WTC11 (cell line): ENCODE measurements at regions not wholly inside any gene's neighbourhood (a gene's known extent, or its start where the extent isn't known, plus 50 kb on each side); places are given as distances from the start of the nearest gene placed in this dataset.
A peak's percentile ranks its signal among the peaks of the same experiment; 100 is the strongest.

ENCODE experiments used
- ATAC-seq: fragments of 200-7000 bp; cut with Tn5 transposase; 2 replicates; pipeline ENCODE4 v1.10.0; 2021; ENCODE audit warnings: mild to moderate bottlenecking, moderate library complexity
- CTCF ChIA-PET: fragments of 300-600 bp; sonication (Branson Sonifier 250); formaldehyde crosslinking; loops from one replicate; lab custom pipeline; 2021; ENCODE audit warnings: antibody characterized with exemption; lab: Charles Lee
- POLR2A ChIA-PET: fragments of 350-600 bp; sonication (Branson Sonifier 250); formaldehyde crosslinking; loops from one replicate; lab custom pipeline; 2021; ENCODE audit warnings: antibody characterized with exemption; lab: Charles Lee
- DNase-seq: peaks from one replicate; pipeline ENCODE4 v3.0.0; 2021; ENCODE audit warnings: low spot score
- H3K27ac Mint-ChIP-seq: 2 replicates; pipeline ENCODE4 v1.8.0; 2021; ENCODE audit warnings: mixed read lengths
- H3K27me3 Mint-ChIP-seq: 2 replicates; pipeline ENCODE4 v1.8.0; 2021; ENCODE audit warnings: low read depth, mild to moderate bottlenecking, moderate library complexity, mixed read lengths
- H3K36me3 Mint-ChIP-seq: 2 replicates; pipeline ENCODE4 v1.8.0; 2021; ENCODE audit warnings: mixed read lengths
- H3K4me1 Mint-ChIP-seq: 2 replicates; pipeline ENCODE4 v1.8.0; 2022; ENCODE audit warnings: mixed read lengths
- H3K4me3 Mint-ChIP-seq: 2 replicates; pipeline ENCODE4 v1.8.0; 2021; ENCODE audit warnings: mild to moderate bottlenecking, moderate library complexity, mixed read lengths
- H3K9me3 Mint-ChIP-seq: 2 replicates; pipeline ENCODE4 v1.8.0; 2021; ENCODE audit warnings: mixed read lengths
- ATF2 ChIP-seq: sonication (generic); formaldehyde crosslinking; IDR thresholded peaks from 2 replicates; pipeline ENCODE4 v1.8.1; 2022; ENCODE audit warnings: low read depth, missing genetic modification reagents, borderline replicate concordance
- CREB1 ChIP-seq: sonication (generic); formaldehyde crosslinking; IDR thresholded peaks from 2 replicates; pipeline ENCODE4 v1.8.0; 2023; ENCODE audit warnings: mild to moderate bottlenecking, missing genetic modification reagents
- CTCF ChIP-seq: fragments of 200-600 bp; IDR thresholded peaks from 2 replicates; pipeline ENCODE4 v1.8.0; 2022; ENCODE audit warnings: antibody characterized with exemption
- EMX1 ChIP-seq: fragments of 250-450 bp; sonication (Bioruptor Pico); IDR thresholded peaks from 2 replicates; pipeline ENCODE4 v1.8.0; 2021; ENCODE audit warnings: mild to moderate bottlenecking
- ETV6 ChIP-seq: sonication (generic); formaldehyde crosslinking; IDR thresholded peaks from 2 replicates; pipeline ENCODE4 v1.8.1; 2022; ENCODE audit warnings: mild to moderate bottlenecking, missing genetic modification reagents
- IRF2 ChIP-seq: sonication (generic); formaldehyde crosslinking; IDR thresholded peaks from 2 replicates; pipeline ENCODE4 v1.8.0; 2022; ENCODE audit warnings: low read depth, missing genetic modification reagents, borderline replicate concordance
- MAX ChIP-seq: sonication (generic); formaldehyde crosslinking; IDR thresholded peaks from 2 replicates; pipeline ENCODE4 v1.8.0; 2022; ENCODE audit warnings: mild to moderate bottlenecking, missing genetic modification reagents
- NFYB ChIP-seq: sonication (generic); formaldehyde crosslinking; conservative IDR thresholded peaks from 2 replicates; pipeline ENCODE4 v1.8.0; 2022; ENCODE audit warnings: low read depth, missing genetic modification reagents
- NR2C2 ChIP-seq: sonication (generic); formaldehyde crosslinking; IDR thresholded peaks from 2 replicates; pipeline ENCODE4 v1.8.0; 2022; ENCODE audit warnings: mild to moderate bottlenecking, missing genetic modification reagents
- OVOL2 ChIP-seq: fragments of 250-450 bp; sonication (Bioruptor Pico); IDR thresholded peaks from 2 replicates; pipeline ENCODE4 v1.9.0; 2021; ENCODE audit warnings: mild to moderate bottlenecking, borderline replicate concordance
- SMAD4 ChIP-seq: sonication (generic); formaldehyde crosslinking; IDR thresholded peaks from 2 replicates; pipeline ENCODE4 v1.8.0; 2022; ENCODE audit warnings: mild to moderate bottlenecking, missing genetic modification reagents
- SP1 ChIP-seq: sonication (generic); formaldehyde crosslinking; conservative IDR thresholded peaks from 2 replicates; pipeline ENCODE4 v1.8.1; 2022; ENCODE audit warnings: missing genetic modification reagents
- TEAD4 ChIP-seq: sonication (generic); formaldehyde crosslinking; IDR thresholded peaks from 2 replicates; pipeline ENCODE4 v1.8.0; 2022; ENCODE audit warnings: mild to moderate bottlenecking, missing genetic modification reagents
- USF1 ChIP-seq: sonication (generic); formaldehyde crosslinking; IDR thresholded peaks from 2 replicates; pipeline ENCODE4 v1.8.0; 2022; ENCODE audit warnings: mild to moderate bottlenecking, missing genetic modification reagents
- ZBTB43 ChIP-seq: sonication (generic); formaldehyde crosslinking; IDR thresholded peaks from 2 replicates; pipeline ENCODE4 v1.8.1; 2023; ENCODE audit warnings: mild to moderate bottlenecking, missing genetic modification reagents
- ZNF423 ChIP-seq: fragments of 250-450 bp; sonication (Bioruptor Pico); IDR thresholded peaks from 2 replicates; pipeline ENCODE4 v2.1.2; 2022; ENCODE audit warnings: mild to moderate bottlenecking, moderate library complexity
- TF ChIP-seq, protein P1 (sequence below): sonication (generic); formaldehyde crosslinking; IDR thresholded peaks from 2 replicates; pipeline ENCODE4 v1.8.1; 2023; ENCODE audit warnings: mild to moderate bottlenecking, missing genetic modification reagents, moderate library complexity
- TF ChIP-seq, protein P2 (sequence below): sonication (generic); formaldehyde crosslinking; IDR thresholded peaks from 2 replicates; pipeline ENCODE4 v1.8.1; 2022; ENCODE audit warnings: missing genetic modification reagents, borderline replicate concordance
- TF ChIP-seq, protein P3 (sequence below): sonication (generic); formaldehyde crosslinking; IDR thresholded peaks from 2 replicates; pipeline ENCODE4 v1.8.0; 2022; ENCODE audit warnings: missing genetic modification reagents
- TF ChIP-seq, protein P4 (sequence below): sonication (generic); formaldehyde crosslinking; IDR thresholded peaks from 2 replicates; pipeline ENCODE4 v1.8.1; 2023; ENCODE audit warnings: mild to moderate bottlenecking, missing genetic modification reagents, borderline replicate concordance

DNA sequence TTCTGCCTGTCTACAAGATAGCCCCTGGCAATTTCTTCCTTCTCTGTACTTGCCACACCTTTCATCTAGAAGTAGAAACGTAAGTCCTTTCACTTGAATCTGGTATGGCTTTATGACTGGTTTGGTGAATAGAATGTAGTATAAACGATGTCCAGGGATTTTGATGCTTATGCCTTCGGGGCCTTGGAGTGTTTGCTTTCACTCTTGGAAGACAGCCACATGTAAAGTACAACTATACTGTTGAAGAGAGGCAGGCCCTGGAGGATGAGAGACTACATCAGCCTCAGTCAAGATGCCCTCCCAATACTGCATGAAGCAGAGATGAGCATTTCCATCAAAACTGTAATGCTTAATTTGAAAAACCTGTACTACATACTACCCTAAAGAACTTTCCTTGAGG is 553.8 kb upstream of the C9orf72 start:
- POLR2A ChIA-PET: no interaction called here
- Mint-ChIP-seq H3K9me3 (no peaks in the 10 kb centered on the region), H3K4me3 (no peak overlapping the region), H3K27ac (no peak overlapping the region), H3K36me3 (no peaks in the 10 kb centered on the region), H3K27me3 (no peaks in the 10 kb centered on the region), H3K4me1 (no peaks in the 10 kb centered on the region)
- no peak for TF ChIP-seq CTCF
- TF ChIP-seq, protein P1, sequence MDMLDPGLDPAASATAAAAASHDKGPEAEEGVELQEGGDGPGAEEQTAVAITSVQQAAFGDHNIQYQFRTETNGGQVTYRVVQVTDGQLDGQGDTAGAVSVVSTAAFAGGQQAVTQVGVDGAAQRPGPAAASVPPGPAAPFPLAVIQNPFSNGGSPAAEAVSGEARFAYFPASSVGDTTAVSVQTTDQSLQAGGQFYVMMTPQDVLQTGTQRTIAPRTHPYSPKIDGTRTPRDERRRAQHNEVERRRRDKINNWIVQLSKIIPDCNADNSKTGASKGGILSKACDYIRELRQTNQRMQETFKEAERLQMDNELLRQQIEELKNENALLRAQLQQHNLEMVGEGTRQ: no peak
- TF ChIP-seq NFYB (CRISPR knock-in tag): no peak
- no peak for TF ChIP-seq EMX1 (CRISPR knock-in tag)
- TF ChIP-seq MAX (CRISPR knock-in tag): no peak
- ATAC-seq: no peak
- CTCF ChIA-PET: no interaction called here
- DNase-seq: no peak

GRCh38 chr9:28134446-28134976 is 561.2 kb upstream of the C9orf72 start:
- ChIA-PET POLR2A (no interaction called here), CTCF (no interaction called here)
- Mint-ChIP-seq H3K27ac (no peak overlapping the region), H3K4me3 (no peak overlapping the region), H3K27me3 (no peaks in the 10 kb centered on the region), H3K36me3 (no peaks in the 10 kb centered on the region), H3K9me3 (no peaks in the 10 kb centered on the region), H3K4me1 (no peaks in the 10 kb centered on the region)
- peak; percentile 39; the same call in 1 of the 2 replicates for ATAC-seq
- DNase-seq: no peak
- TF ChIP-seq, protein P2, sequence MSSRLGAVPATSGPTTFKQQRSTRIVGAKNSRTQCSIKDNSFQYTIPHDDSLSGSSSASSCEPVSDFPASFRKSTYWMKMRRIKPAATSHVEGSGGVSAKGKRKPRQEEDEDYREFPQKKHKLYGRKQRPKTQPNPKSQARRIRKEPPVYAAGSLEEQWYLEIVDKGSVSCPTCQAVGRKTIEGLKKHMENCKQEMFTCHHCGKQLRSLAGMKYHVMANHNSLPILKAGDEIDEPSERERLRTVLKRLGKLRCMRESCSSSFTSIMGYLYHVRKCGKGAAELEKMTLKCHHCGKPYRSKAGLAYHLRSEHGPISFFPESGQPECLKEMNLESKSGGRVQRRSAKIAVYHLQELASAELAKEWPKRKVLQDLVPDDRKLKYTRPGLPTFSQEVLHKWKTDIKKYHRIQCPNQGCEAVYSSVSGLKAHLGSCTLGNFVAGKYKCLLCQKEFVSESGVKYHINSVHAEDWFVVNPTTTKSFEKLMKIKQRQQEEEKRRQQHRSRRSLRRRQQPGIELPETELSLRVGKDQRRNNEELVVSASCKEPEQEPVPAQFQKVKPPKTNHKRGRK (CRISPR knock-in tag): no peak
- TF ChIP-seq USF1 (CRISPR knock-in tag): no peak
- TF ChIP-seq ZBTB43 (CRISPR knock-in tag): no peak
- no peak for TF ChIP-seq OVOL2 (CRISPR knock-in tag)
- no peak for TF ChIP-seq ATF2 (CRISPR knock-in tag)
- TF ChIP-seq ZNF423 (CRISPR knock-in tag): no peak
- TF ChIP-seq, protein P3, sequence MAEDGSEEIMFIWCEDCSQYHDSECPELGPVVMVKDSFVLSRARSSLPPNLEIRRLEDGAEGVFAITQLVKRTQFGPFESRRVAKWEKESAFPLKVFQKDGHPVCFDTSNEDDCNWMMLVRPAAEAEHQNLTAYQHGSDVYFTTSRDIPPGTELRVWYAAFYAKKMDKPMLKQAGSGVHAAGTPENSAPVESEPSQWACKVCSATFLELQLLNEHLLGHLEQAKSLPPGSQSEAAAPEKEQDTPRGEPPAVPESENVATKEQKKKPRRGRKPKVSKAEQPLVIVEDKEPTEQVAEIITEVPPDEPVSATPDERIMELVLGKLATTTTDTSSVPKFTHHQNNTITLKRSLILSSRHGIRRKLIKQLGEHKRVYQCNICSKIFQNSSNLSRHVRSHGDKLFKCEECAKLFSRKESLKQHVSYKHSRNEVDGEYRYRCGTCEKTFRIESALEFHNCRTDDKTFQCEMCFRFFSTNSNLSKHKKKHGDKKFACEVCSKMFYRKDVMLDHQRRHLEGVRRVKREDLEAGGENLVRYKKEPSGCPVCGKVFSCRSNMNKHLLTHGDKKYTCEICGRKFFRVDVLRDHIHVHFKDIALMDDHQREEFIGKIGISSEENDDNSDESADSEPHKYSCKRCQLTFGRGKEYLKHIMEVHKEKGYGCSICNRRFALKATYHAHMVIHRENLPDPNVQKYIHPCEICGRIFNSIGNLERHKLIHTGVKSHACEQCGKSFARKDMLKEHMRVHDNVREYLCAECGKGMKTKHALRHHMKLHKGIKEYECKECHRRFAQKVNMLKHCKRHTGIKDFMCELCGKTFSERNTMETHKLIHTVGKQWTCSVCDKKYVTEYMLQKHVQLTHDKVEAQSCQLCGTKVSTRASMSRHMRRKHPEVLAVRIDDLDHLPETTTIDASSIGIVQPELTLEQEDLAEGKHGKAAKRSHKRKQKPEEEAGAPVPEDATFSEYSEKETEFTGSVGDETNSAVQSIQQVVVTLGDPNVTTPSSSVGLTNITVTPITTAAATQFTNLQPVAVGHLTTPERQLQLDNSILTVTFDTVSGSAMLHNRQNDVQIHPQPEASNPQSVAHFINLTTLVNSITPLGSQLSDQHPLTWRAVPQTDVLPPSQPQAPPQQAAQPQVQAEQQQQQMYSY (CRISPR knock-in tag): no peak
- TF ChIP-seq, protein P4, sequence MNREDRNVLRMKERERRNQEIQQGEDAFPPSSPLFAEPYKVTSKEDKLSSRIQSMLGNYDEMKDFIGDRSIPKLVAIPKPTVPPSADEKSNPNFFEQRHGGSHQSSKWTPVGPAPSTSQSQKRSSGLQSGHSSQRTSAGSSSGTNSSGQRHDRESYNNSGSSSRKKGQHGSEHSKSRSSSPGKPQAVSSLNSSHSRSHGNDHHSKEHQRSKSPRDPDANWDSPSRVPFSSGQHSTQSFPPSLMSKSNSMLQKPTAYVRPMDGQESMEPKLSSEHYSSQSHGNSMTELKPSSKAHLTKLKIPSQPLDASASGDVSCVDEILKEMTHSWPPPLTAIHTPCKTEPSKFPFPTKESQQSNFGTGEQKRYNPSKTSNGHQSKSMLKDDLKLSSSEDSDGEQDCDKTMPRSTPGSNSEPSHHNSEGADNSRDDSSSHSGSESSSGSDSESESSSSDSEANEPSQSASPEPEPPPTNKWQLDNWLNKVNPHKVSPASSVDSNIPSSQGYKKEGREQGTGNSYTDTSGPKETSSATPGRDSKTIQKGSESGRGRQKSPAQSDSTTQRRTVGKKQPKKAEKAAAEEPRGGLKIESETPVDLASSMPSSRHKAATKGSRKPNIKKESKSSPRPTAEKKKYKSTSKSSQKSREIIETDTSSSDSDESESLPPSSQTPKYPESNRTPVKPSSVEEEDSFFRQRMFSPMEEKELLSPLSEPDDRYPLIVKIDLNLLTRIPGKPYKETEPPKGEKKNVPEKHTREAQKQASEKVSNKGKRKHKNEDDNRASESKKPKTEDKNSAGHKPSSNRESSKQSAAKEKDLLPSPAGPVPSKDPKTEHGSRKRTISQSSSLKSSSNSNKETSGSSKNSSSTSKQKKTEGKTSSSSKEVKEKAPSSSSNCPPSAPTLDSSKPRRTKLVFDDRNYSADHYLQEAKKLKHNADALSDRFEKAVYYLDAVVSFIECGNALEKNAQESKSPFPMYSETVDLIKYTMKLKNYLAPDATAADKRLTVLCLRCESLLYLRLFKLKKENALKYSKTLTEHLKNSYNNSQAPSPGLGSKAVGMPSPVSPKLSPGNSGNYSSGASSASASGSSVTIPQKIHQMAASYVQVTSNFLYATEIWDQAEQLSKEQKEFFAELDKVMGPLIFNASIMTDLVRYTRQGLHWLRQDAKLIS (CRISPR knock-in tag): no peak
- TF ChIP-seq TEAD4: no peak
- TF ChIP-seq SP1 (CRISPR knock-in tag): no peak
- no peak for TF ChIP-seq SMAD4 (CRISPR knock-in tag)
- TF ChIP-seq IRF2 (CRISPR knock-in tag): no peak
- no peak for TF ChIP-seq NR2C2 (CRISPR knock-in tag)
- TF ChIP-seq NFYB (CRISPR knock-in tag): no peak
- no peak for TF ChIP-seq ETV6 (CRISPR knock-in tag)
- no peak for TF ChIP-seq CREB1 (CRISPR knock-in tag)
